ENCODE measurements at regions not wholly inside any gene's neighbourhood (a gene's known extent, or its start where the extent isn't known, plus 50 kb on each side); places are given as distances from the start of the nearest gene placed in this dataset.

GRCh38 chr15:53074221-53074620 lies 284.1 kb upstream of the ONECUT1 start:
- TF ChIP-seq CTCF (IDR thresholded peaks at IDR 0.05 in 2 of 3, conservative IDR thresholded peaks at IDR 0.05 in 1 of 3; ENCODE audit: borderline replicate concordance in 1 of 3, insufficient read depth in 1 of 3, low read depth in 2 of 3, low read length in 2 of 3) (no peak), CEBPB (IDR thresholded peaks at IDR 0.05; ENCODE audit: low read depth) (no peak), MAX (IDR thresholded peaks at IDR 0.05) (no peak)
